ENCODE measurements at regions not wholly inside any gene's neighbourhood (a gene's known extent, or its start where the extent isn't known, plus 50 kb on each side); places are given as distances from the start of the nearest gene placed in this dataset.

DNA sequence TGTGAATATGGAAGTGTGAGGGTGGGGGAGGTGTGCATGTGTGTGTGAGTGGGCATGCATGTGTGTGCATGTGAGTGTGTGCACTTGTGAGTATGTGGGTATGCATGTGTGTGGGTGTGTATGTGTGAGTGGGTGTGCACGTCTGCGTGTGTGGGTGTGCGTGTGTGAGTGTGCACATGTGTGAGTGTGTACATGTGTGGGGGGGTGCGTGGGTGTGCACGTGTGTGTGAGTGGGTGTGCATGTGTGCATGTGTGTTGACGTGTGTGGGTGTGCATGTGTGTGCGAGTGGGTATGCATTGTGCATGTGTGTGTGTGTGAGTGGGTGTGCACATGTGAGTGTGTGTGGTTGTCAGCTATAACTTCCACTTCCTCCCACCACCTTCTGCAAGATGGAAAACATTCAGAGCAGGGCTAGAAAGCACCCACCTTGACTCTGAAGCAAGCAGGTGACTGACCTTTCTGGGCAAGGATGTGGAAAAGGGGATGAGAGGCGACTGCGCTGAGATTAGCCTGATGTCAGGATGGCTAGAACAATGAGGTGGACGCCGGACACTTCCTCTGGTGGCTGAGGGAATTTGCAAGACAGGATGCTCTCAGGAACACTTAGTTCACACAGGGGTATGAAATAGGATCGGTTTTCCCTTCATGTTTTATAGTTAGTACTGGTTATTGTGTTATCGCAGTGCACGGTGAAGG lies 103.6 kb downstream of the ACKR3 start:
- H4K20me1 ChIP-seq (ENCODE audit: insufficient read depth) = no peaks in the 10 kb centered on the region
- TF ChIP-seq, protein P1, sequence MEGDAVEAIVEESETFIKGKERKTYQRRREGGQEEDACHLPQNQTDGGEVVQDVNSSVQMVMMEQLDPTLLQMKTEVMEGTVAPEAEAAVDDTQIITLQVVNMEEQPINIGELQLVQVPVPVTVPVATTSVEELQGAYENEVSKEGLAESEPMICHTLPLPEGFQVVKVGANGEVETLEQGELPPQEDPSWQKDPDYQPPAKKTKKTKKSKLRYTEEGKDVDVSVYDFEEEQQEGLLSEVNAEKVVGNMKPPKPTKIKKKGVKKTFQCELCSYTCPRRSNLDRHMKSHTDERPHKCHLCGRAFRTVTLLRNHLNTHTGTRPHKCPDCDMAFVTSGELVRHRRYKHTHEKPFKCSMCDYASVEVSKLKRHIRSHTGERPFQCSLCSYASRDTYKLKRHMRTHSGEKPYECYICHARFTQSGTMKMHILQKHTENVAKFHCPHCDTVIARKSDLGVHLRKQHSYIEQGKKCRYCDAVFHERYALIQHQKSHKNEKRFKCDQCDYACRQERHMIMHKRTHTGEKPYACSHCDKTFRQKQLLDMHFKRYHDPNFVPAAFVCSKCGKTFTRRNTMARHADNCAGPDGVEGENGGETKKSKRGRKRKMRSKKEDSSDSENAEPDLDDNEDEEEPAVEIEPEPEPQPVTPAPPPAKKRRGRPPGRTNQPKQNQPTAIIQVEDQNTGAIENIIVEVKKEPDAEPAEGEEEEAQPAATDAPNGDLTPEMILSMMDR (IDR thresholded peaks at IDR 0.05; ENCODE audit: poor library complexity, severe bottlenecking) = no peak
- no peak for TF ChIP-seq EP300 (conservative IDR thresholded peaks at IDR 0.05; ENCODE audit: poor library complexity, severe bottlenecking)
- TF ChIP-seq POLR2AphosphoS5 (IDR thresholded peaks at IDR 0.05) = no peak
- no peak for TF ChIP-seq TAF1 (IDR thresholded peaks at IDR 0.05; ENCODE audit: low read depth)
- TF ChIP-seq SMC3 (conservative IDR thresholded peaks at IDR 0.05; ENCODE audit: poor library complexity) = no peak
- TF ChIP-seq, protein P2, sequence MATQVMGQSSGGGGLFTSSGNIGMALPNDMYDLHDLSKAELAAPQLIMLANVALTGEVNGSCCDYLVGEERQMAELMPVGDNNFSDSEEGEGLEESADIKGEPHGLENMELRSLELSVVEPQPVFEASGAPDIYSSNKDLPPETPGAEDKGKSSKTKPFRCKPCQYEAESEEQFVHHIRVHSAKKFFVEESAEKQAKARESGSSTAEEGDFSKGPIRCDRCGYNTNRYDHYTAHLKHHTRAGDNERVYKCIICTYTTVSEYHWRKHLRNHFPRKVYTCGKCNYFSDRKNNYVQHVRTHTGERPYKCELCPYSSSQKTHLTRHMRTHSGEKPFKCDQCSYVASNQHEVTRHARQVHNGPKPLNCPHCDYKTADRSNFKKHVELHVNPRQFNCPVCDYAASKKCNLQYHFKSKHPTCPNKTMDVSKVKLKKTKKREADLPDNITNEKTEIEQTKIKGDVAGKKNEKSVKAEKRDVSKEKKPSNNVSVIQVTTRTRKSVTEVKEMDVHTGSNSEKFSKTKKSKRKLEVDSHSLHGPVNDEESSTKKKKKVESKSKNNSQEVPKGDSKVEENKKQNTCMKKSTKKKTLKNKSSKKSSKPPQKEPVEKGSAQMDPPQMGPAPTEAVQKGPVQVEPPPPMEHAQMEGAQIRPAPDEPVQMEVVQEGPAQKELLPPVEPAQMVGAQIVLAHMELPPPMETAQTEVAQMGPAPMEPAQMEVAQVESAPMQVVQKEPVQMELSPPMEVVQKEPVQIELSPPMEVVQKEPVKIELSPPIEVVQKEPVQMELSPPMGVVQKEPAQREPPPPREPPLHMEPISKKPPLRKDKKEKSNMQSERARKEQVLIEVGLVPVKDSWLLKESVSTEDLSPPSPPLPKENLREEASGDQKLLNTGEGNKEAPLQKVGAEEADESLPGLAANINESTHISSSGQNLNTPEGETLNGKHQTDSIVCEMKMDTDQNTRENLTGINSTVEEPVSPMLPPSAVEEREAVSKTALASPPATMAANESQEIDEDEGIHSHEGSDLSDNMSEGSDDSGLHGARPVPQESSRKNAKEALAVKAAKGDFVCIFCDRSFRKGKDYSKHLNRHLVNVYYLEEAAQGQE (IDR thresholded peaks at IDR 0.05; ENCODE audit: borderline replicate concordance) = no peak
- TF ChIP-seq RAD21 (conservative IDR thresholded peaks at IDR 0.05) = no peak
- TF ChIP-seq MXI1 (conservative IDR thresholded peaks at IDR 0.05; ENCODE audit: poor library complexity, severe bottlenecking) = no peak
- no peak for TF ChIP-seq EZH2 (IDR thresholded peaks at IDR 0.05; ENCODE audit: borderline replicate concordance, insufficient read depth, low read length, poor library complexity, severe bottlenecking)
- H3F3A ChIP-seq (ENCODE audit: insufficient read depth, low read length, poor library complexity, severe bottlenecking) = no peaks in the 10 kb centered on the region
- H3K9me2 ChIP-seq (ENCODE audit: insufficient read depth, low read length) = no peaks in the 10 kb centered on the region
- H3K4me2 ChIP-seq (ENCODE audit: low read length) = no peak overlapping the region
- no peaks in the 10 kb centered on the region for H3K36me3 ChIP-seq (ENCODE audit: insufficient read depth, low read length)
- peaks cover 5% of the 10 kb centered on the region for H3K9me3 ChIP-seq (ENCODE audit: low read length)
- no peaks in the 10 kb centered on the region for H3K27me3 ChIP-seq (ENCODE audit: insufficient read depth, low read depth, low read length)
- no peak overlapping the region for H3K9ac ChIP-seq (ENCODE audit: low read length)
- no peak overlapping the region for H3K4me3 ChIP-seq (ENCODE audit: low read length)
- no peaks in the 10 kb centered on the region for H3K79me2 ChIP-seq (replicated peaks; ENCODE audit: insufficient read depth, low read length)
- no peak overlapping the region for H2AFZ ChIP-seq (ENCODE audit: low read depth, low read length)
- no peak overlapping the region for H3K27ac ChIP-seq (ENCODE audit: low read length)

DNA sequence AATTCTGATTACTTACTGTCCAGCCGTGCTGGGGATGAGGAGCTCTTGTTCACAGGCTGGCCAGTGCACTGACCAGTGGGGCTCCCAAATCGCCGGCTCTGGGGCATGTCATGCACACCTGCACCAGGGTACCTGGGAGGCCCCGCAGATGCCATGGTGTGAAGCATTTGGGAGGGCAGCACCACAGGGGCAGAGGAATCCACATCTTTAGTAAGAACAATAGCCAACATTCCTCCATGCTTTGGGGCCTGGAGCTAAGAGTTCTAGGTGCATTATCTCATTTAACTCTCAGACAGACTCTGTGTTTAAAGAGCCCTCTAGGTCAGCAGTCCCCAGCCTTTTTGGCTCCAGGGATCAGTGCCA lies 104.2 kb downstream of the ACKR3 start:
- no peaks in the 10 kb centered on the region for H4K20me1 ChIP-seq (ENCODE audit: insufficient read depth)
- H3K9ac ChIP-seq (ENCODE audit: low read length) = no peak overlapping the region
- no peaks in the 10 kb centered on the region for H3F3A ChIP-seq (ENCODE audit: insufficient read depth, low read length, poor library complexity, severe bottlenecking)
- TF ChIP-seq EP300 (conservative IDR thresholded peaks at IDR 0.05; ENCODE audit: poor library complexity, severe bottlenecking) (no peak), EZH2 (IDR thresholded peaks at IDR 0.05; ENCODE audit: borderline replicate concordance, insufficient read depth, low read length, poor library complexity, severe bottlenecking) (no peak), TAF1 (IDR thresholded peaks at IDR 0.05; ENCODE audit: low read depth) (no peak), MXI1 (conservative IDR thresholded peaks at IDR 0.05; ENCODE audit: poor library complexity, severe bottlenecking) (no peak), RAD21 (conservative IDR thresholded peaks at IDR 0.05) (no peak), SMC3 (conservative IDR thresholded peaks at IDR 0.05; ENCODE audit: poor library complexity) (no peak), POLR2AphosphoS5 (IDR thresholded peaks at IDR 0.05) (no peak)
- TF ChIP-seq, protein P2 (IDR thresholded peaks at IDR 0.05; ENCODE audit: borderline replicate concordance) = no peak
- TF ChIP-seq, protein P1 (IDR thresholded peaks at IDR 0.05; ENCODE audit: poor library complexity, severe bottlenecking) = no peak
- no peaks in the 10 kb centered on the region for H3K79me2 ChIP-seq (replicated peaks; ENCODE audit: insufficient read depth, low read length)
- H3K27ac ChIP-seq (ENCODE audit: low read length) = no peak overlapping the region
- H2AFZ ChIP-seq (ENCODE audit: low read depth, low read length) = no peak overlapping the region
- no peaks in the 10 kb centered on the region for H3K9me2 ChIP-seq (ENCODE audit: insufficient read depth, low read length)
- H3K4me3 ChIP-seq (ENCODE audit: low read length) = no peak overlapping the region
- H3K27me3 ChIP-seq (ENCODE audit: insufficient read depth, low read depth, low read length) = no peaks in the 10 kb centered on the region
- no peaks in the 10 kb centered on the region for H3K36me3 ChIP-seq (ENCODE audit: insufficient read depth, low read length)
- H3K9me3 ChIP-seq (ENCODE audit: low read length) = peaks cover 5% of the 10 kb centered on the region
- H3K4me2 ChIP-seq (ENCODE audit: low read length) = no peak overlapping the region

Data from neural cell (in vitro differentiated cells).